NCI-H1417 (cell line): ENCODE measurements at regions not wholly inside any gene's neighbourhood (a gene's known extent, or its start where the extent isn't known, plus 50 kb on each side); places are given as distances from the start of the nearest gene placed in this dataset.
"Not testable (repeated sequence)": the region's sequence is repeated elsewhere in the genome, so short reads cannot be mapped to it uniquely, and the experiment has no call there.

Experiments used
- DNase-seq, 3 experiments: peaks; one replicate each; lab custom pipeline; 2025; lab: John Stamatoyannopoulos, UW

GRCh38 chr12:87575906-87576305, 453.3 kb downstream of the C12orf50 start:
- no peak for DNase-seq

GRCh38 chr12:87566918-87567317, 462.3 kb downstream of the C12orf50 start:
- DNase-seq = not testable (repeated sequence)

- no peak for DNase-seq
These were observed 472.2 kb downstream of the C12orf50 start for GRCh38 chr12:87556985-87557384.

- DNase-seq = not testable (repeated sequence)
These were observed 498.0 kb downstream of the C12orf50 start for GRCh38 chr12:87531213-87531612.

- no peak for DNase-seq
These were observed 499.8 kb downstream of the C12orf50 start for GRCh38 chr12:87529413-87529812.

GRCh38 chr12:87520968-87521367, 508.2 kb downstream of the C12orf50 start:
- peak in 1 of 3 experiments; percentile 13 for DNase-seq

- no peak for DNase-seq
These were observed 510.7 kb downstream of the C12orf50 start for GRCh38 chr12:87518481-87518880.

- no peak for DNase-seq
These were observed 511.2 kb downstream of the C12orf50 start for GRCh38 chr12:87518036-87518435.

GRCh38 chr12:87513536-87514280, 515.5 kb downstream of the C12orf50 start:
- no peak for DNase-seq

- DNase-seq = no peak
These were observed 517.8 kb downstream of the C12orf50 start for GRCh38 chr12:87511371-87511770.

- DNase-seq = peak in 1 of 3 experiments; percentile 31
These were observed 519.9 kb downstream of the C12orf50 start for GRCh38 chr12:87509237-87509820.

GRCh38 chr12:87491598-87491997, 537.6 kb downstream of the C12orf50 start:
- no peak for DNase-seq

GRCh38 chr12:87491089-87491488, 538.1 kb downstream of the C12orf50 start:
- DNase-seq = no peak

GRCh38 chr12:87469295-87469694, 559.9 kb downstream of the C12orf50 start:
- no peak for DNase-seq

GRCh38 chr12:87467936-87468335, 561.3 kb downstream of the C12orf50 start:
- no peak for DNase-seq

- DNase-seq = no peak
These were observed 564.6 kb downstream of the C12orf50 start for GRCh38 chr12:87464565-87464964.

GRCh38 chr12:87444039-87444438, 585.2 kb downstream of the C12orf50 start:
- DNase-seq = no peak

- DNase-seq = no peak
These were observed 587.7 kb downstream of the C12orf50 start for GRCh38 chr12:87441511-87441910.

GRCh38 chr12:87439990-87440827, 589.0 kb downstream of the C12orf50 start:
- no peak for DNase-seq

GRCh38 chr12:87430444-87430843, 598.8 kb downstream of the C12orf50 start:
- no peak for DNase-seq

- no peak for DNase-seq
These were observed 600.4 kb downstream of the C12orf50 start for GRCh38 chr12:87428701-87429277.

- DNase-seq = peak in 1 of 3 experiments; percentile 63
These were observed 601.4 kb downstream of the C12orf50 start for GRCh38 chr12:87427770-87428169.
